SK-MEL-5 (cell line): ENCODE measurements at regions not wholly inside any gene's neighbourhood (a gene's known extent, or its start where the extent isn't known, plus 50 kb on each side); places are given as distances from the start of the nearest gene placed in this dataset.

Experiments
- DNase-seq: peaks from one replicate; pipeline ENCODE4 v3.0.0-alpha.2; 2016; ENCODE audit warnings: low read depth, low spot score
- in situ Hi-C: cut with HindIII; loops from 2 replicates; pipeline ENCODE4 v1.10.0; 2016; ENCODE audit warnings: low sequenced_read_pairs, high pct_unique_total_duplicates, low pct_unique_long_range_greater_than_20kb

GRCh38 chr13:107234319-107235073 lies 666.6 kb upstream of the ARGLU1 start:
- in situ Hi-C loops, result no loop called here

GRCh38 chr13:107233541-107233940 lies 665.6 kb upstream of the ARGLU1 start:
- in situ Hi-C loops, result no loop called here
- no peak for DNase-seq

More at GRCh38 chr13:107234319-107235073, 666.6 kb upstream of the ARGLU1 start:
- DNase-seq, result no peak

GRCh38 chr13:107231944-107232343 lies 664.0 kb upstream of the ARGLU1 start:
- no peak for DNase-seq
- in situ Hi-C loops, result no loop called here

GRCh38 chr13:107223867-107224266 lies 655.9 kb upstream of the ARGLU1 start:
- in situ Hi-C loops, result no loop called here
- no peak for DNase-seq

- in situ Hi-C loops, result no loop called here
- no peak for DNase-seq
These were observed 654.7 kb upstream of the ARGLU1 start for GRCh38 chr13:107222597-107222996.

- no peak for DNase-seq
- in situ Hi-C loops, result no loop called here
These were observed 652.3 kb upstream of the ARGLU1 start for GRCh38 chr13:107220245-107220644.

GRCh38 chr13:107217251-107217650 lies 649.3 kb upstream of the ARGLU1 start:
- in situ Hi-C loops, result no loop called here
- DNase-seq, result no peak

DNA sequence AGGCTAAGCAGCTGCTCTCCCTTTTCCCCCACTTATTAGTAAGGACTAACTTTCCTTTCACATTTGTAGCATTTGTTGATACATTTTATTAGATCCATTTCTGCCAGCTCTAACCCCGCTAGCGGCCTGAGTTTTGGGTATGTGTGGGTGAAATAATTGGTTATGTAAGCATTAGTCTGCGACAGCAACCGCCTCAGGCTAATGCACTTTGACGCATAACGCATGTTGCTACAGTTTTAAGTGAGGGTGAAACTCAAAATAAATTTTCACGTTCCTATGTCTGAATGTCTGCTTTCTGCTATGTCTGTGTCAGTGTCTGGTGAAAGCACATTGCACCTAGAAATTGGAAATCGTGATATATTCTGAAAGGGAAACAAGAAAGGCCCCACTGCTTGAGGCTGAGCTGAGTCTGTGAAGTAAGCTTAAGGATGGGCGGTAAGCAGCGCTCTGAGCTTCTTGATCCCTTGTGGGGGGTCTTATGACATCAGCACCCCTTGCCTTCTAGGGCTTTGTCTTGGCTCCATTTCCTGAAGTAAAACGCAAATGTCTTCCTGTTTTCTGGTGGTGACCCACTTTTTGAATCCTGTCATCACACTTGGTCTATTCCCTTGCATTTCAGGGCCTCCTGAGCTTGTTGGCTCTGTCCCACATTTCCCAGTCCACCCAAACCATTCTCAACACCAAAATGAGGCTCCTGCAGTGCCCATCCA lies 648.3 kb upstream of the ARGLU1 start:
- in situ Hi-C loops, result no loop called here
- DNase-seq, result no peak

DNA sequence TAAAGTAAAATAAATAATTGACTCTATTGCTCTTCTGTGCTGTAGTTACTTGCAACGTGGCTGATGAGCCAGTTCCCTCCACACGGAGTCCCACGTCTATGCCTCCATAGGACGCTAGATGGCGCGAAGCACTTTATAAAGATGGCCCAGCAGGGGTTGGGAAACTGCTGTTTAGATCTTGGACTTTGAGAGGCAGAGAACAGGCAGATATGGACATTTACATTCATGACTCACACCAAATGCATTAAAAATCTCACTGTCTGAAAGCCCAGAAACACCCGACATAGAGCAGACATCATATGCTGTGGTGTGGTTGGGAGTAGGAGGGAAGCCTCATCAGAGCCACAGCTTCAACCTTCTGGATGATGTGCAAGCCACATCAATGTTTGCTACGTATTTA lies 643.1 kb upstream of the ARGLU1 start:
- in situ Hi-C loops, result no loop called here
- peak; percentile 80 for DNase-seq

- in situ Hi-C loops, result no loop called here
- DNase-seq, result no peak
These were observed 642.7 kb upstream of the ARGLU1 start for GRCh38 chr13:107210723-107211030.

DNA sequence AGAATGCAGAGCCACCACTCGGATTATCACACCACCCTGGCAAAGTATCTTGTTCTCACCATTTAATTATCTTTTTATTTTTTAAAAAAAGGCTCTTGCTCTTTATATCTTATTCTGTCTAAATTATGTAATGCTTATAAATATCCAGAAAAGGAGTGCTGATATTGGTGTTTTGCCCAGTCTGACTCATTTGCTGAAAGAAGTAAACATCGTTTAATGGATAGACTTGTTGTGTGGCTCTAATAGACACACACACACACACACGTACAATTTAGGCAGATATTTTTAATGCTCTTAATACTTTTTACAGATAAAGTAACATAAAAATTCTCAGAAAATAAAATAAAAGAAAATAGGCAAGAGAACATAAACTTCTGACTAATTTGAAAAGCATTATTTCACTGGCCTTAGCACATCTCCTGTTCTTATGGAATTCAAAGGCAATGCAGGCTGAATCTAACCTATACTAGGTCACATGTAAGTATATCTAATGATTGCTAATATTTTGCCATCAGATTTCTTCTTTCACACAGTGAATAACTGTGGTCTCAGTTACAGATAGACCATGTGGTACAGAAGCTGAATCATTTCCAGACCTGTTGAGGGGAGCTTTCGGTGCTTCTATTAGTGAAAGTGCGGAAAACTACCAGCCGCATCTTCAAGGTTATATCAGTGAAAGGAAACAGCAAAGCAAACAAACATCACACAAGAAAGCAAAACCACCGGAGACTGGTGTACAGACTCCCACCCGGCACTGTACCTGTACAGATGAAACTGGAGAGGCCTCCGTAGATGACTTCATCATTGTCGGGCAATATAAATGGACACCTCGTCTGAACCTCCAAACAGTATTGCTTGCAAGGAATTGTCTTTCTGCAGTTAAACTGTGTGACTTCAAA lies 642.1 kb upstream of the ARGLU1 start:
- in situ Hi-C loops, result no loop called here
- no peak for DNase-seq

DNA sequence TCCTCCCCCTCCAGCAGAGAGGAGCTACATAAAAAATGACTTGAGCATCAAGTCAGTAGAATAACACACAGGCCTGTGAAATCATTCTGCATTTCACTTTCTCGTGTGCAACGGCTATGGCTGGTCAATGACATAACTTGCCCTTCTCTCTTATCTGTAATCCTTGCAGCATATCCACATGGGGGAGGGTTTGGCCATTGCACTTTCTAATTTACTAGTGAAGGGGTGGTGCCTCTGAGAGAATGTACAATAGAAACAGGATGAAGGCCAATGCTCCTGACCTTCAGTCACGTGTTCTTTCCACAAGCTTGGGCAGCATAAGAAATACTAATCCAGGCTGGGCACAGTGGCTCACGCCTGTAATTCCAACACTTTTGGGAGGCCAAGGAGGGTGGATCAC lies 641.0 kb upstream of the ARGLU1 start:
- DNase-seq, result no peak
- in situ Hi-C loops, result no loop called here

DNA sequence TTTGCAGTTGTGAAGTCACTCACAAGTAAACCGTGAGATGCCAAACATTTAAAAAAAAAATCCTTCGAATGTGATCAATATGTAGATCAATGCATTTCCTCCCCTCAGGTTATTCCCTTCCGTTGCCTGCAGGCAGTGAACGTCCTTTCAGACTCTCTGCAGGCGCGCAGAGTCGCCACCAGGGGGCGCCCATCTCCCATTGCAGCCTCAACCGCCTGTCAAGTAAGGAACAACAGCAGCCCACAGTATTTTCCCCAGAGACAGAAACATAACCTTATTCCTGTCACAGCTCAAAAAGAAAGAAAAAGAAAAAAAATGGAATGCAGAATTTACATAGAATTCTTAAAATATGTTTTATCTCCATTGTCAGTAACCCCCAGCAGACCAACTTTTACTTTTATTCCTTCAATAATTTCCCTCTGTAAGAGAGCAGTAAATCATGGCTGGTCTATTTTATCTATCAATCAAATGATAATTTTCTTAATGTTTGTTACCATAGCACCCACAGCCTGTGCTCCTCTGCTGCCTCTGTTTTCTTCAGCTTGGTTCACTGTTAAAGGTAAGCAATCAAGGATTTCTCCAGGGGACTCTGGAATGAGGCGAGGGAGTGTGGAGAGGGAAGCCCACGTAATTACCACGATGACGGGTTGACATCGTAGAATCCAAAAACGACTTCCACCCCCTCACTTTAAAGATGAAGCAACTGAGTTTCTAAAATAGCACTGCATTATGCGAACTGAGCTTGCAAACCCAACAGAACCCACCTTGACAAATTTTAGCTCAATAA lies 637.6 kb upstream of the ARGLU1 start:
- DNase-seq, result peak; percentile 67
- in situ Hi-C loops, result no loop called here

- DNase-seq, result peak; percentile 79
These were observed 635.4 kb upstream of the ARGLU1 start for GRCh38 chr13:107203146-107203847.

GRCh38 chr13:107202371-107203023 lies 634.6 kb upstream of the ARGLU1 start:
- DNase-seq, result peak; percentile 59
- in situ Hi-C loops, result no loop called here

More at GRCh38 chr13:107203146-107203847, 635.4 kb upstream of the ARGLU1 start:
- in situ Hi-C loops, result no loop called here

DNA sequence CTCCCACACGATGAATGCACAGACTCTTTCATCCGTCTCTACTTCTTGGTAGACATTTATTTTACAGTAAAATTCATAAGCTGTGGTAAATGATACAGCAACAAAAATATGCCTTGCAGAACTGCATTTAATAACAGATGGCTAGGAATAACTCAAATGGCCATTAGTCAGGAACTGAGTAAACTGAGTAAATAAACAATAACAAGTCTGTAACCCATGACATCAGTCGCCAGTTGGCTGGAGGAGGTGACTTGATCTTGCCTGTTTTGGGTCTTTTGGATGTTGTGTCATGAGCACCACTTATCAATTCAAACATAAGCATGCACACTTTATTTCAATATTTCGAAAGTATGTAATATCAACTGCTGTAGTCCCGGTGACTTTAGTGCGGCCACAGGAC lies 632.6 kb upstream of the ARGLU1 start:
- in situ Hi-C loops, result no loop called here
- DNase-seq, result no peak

- in situ Hi-C loops, result no loop called here
These were observed 624.4 kb upstream of the ARGLU1 start for GRCh38 chr13:107192289-107192688.

More at GRCh38 chr13:107192289-107192688, 624.4 kb upstream of the ARGLU1 start:
- no peak for DNase-seq
